ENCODE measurements at regions not wholly inside any gene's neighbourhood (a gene's known extent, or its start where the extent isn't known, plus 50 kb on each side); places are given as distances from the start of the nearest gene placed in this dataset.

GRCh38 chr20:41693136-41693979, 75.2 kb upstream of the CHD6 start:
- TF ChIP-seq CTCF (optimal IDR thresholded peaks at IDR 0.05 in 1 of 3, IDR thresholded peaks at IDR 0.05 in 1 of 3, conservative IDR thresholded peaks at IDR 0.05 in 1 of 3; ENCODE audit: extremely low read depth in 1 of 3, insufficient read depth in 2 of 3, low read length in 3 of 3) (peak; percentile 37 to 48 (median 44)), EZH2 (IDR thresholded peaks at IDR 0.05; ENCODE audit: low read length) (no peak)
